ENCODE measurements at regions not wholly inside any gene's neighbourhood (a gene's known extent, or its start where the extent isn't known, plus 50 kb on each side); places are given as distances from the start of the nearest gene placed in this dataset.

DNA sequence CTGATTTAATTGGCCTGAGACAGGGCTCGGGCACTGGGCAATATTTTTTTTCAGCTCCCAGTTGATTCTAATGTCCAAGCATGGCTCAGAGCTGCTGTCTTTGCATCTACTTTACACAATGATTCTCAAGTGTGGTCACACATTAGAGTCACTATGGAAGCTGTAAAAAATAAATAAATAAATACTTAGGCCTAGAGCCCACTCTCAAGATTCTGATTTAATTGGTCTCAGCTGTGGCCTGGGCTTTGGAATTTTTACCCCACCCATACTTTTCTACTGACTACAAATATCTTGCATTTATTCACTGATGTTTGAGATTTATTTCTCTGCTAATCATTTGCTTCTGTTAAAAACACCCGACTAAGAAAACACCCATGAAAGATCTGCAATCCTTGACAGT is 145.7 kb upstream of the SRD5A2 start:
- no peaks in the 10 kb centered on the region for H3K36me3 ChIP-seq
- intact Hi-C loops (cut with DNase I) = no loop called here
- no peaks in the 10 kb centered on the region for H3K4me1 ChIP-seq
- TF ChIP-seq, protein P1, sequence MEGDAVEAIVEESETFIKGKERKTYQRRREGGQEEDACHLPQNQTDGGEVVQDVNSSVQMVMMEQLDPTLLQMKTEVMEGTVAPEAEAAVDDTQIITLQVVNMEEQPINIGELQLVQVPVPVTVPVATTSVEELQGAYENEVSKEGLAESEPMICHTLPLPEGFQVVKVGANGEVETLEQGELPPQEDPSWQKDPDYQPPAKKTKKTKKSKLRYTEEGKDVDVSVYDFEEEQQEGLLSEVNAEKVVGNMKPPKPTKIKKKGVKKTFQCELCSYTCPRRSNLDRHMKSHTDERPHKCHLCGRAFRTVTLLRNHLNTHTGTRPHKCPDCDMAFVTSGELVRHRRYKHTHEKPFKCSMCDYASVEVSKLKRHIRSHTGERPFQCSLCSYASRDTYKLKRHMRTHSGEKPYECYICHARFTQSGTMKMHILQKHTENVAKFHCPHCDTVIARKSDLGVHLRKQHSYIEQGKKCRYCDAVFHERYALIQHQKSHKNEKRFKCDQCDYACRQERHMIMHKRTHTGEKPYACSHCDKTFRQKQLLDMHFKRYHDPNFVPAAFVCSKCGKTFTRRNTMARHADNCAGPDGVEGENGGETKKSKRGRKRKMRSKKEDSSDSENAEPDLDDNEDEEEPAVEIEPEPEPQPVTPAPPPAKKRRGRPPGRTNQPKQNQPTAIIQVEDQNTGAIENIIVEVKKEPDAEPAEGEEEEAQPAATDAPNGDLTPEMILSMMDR (IDR thresholded peaks at IDR 0.05) = no peak
- TF ChIP-seq POLR2AphosphoS5 (IDR thresholded peaks at IDR 0.05) (no peak), POLR2A (IDR thresholded peaks at IDR 0.05) (no peak), EP300 (IDR thresholded peaks at IDR 0.05) (no peak)
- no peak overlapping the region for H3K4me3 ChIP-seq
- no peaks in the 10 kb centered on the region for H3K9me3 ChIP-seq
- no peak for DNase-seq
- no peak overlapping the region for H3K27ac ChIP-seq
- H3K27me3 ChIP-seq = no peaks in the 10 kb centered on the region
- 87 to 92% methylated on average over 2 of the region's 2 CpGs for WGBS, 2 donors

DNA sequence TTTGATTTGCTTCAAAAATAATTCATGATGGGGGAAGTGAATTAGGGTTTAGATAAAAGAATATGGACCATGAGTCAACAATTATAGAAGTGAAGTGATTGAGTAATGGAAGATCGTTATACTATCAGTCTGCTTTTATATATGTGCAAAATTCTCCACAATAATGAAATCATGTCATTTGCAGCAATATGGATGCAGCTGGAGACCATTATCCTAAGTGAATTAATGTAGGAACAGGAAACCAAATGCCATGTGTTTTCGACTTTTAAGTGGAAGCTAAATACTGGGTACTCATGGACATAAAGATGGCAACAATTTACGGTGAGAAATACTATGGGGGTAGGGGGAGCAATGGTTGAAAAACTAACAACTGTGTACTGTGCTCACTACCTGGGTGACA is 144.7 kb upstream of the SRD5A2 start:
- WGBS, 2 donors = 87 to 88% methylated on average over 3 of the region's 3 CpGs
- TF ChIP-seq EP300 (IDR thresholded peaks at IDR 0.05) (no peak), POLR2AphosphoS5 (IDR thresholded peaks at IDR 0.05) (no peak), POLR2A (IDR thresholded peaks at IDR 0.05) (no peak)
- TF ChIP-seq, protein P1 (IDR thresholded peaks at IDR 0.05) = no peak
- H3K4me1 ChIP-seq = no peaks in the 10 kb centered on the region
- no peak overlapping the region for H3K27ac ChIP-seq
- intact Hi-C loops (cut with DNase I) = no loop called here
- DNase-seq = no peak
- H3K27me3 ChIP-seq = no peaks in the 10 kb centered on the region
- H3K36me3 ChIP-seq = no peaks in the 10 kb centered on the region
- H3K9me3 ChIP-seq = no peaks in the 10 kb centered on the region
- no peak overlapping the region for H3K4me3 ChIP-seq

DNA sequence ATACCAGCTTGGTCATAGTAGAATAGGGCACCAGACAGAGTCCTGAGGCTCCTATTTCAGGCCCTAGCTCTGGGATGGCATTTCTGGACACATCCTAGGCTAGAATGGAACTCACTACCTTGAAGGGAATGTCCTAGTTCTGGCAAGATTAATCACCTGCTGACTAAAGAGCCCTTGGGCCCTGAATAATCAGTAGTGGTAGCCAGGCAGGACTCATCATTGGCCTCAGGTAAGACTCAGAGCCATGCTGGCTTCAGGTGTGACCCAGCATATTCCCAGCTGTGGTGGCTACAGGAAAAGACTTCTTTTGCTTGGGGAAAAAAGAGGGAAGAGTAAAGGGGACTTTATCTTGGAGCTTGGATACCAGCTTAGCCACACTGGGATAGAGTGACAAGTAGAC is 131.0 kb upstream of the SRD5A2 start:
- no peaks in the 10 kb centered on the region for H3K27me3 ChIP-seq
- H3K27ac ChIP-seq = no peak overlapping the region
- H3K4me1 ChIP-seq = no peaks in the 10 kb centered on the region
- intact Hi-C loops (cut with DNase I) = no loop called here
- H3K4me3 ChIP-seq = no peak overlapping the region
- DNase-seq = no peak
- H3K9me3 ChIP-seq = no peaks in the 10 kb centered on the region
- H3K36me3 ChIP-seq = no peaks in the 10 kb centered on the region
- no peak for TF ChIP-seq EP300 (IDR thresholded peaks at IDR 0.05)
- TF ChIP-seq, protein P1 (IDR thresholded peaks at IDR 0.05) = no peak
- TF ChIP-seq POLR2A (IDR thresholded peaks at IDR 0.05) = no peak
- TF ChIP-seq POLR2AphosphoS5 (IDR thresholded peaks at IDR 0.05) = no peak

DNA sequence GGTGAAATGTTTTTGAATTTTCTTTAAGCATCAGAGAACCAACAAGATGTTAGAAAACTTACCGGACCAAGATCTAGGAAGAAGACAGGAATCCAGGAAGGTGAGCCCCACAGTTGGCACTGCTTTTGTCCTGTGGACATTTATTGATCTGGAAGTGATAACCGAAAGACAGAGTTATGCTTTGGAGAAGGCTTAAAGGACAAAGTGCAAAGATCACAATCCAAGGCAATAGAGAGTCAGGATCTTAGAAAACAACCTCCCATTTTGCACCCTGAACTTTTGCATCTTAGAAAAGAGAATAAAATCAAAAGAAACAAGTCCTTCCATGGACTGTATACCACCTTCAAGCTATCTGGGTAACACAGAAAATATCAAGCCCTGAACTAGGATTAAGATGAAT is 129.4 kb upstream of the SRD5A2 start:
- H3K4me3 ChIP-seq = no peak overlapping the region
- TF ChIP-seq POLR2AphosphoS5 (IDR thresholded peaks at IDR 0.05) (no peak), EP300 (IDR thresholded peaks at IDR 0.05) (no peak), POLR2A (IDR thresholded peaks at IDR 0.05) (no peak)
- TF ChIP-seq, protein P1 (IDR thresholded peaks at IDR 0.05) = no peak
- H3K36me3 ChIP-seq = no peaks in the 10 kb centered on the region
- H3K9me3 ChIP-seq = no peaks in the 10 kb centered on the region
- 55 to 92% methylated on average over 2 of the region's 2 CpGs for WGBS, 2 donors
- H3K4me1 ChIP-seq = no peaks in the 10 kb centered on the region
- H3K27me3 ChIP-seq = no peaks in the 10 kb centered on the region
- no peak for DNase-seq
- no peak overlapping the region for H3K27ac ChIP-seq
- intact Hi-C loops (cut with DNase I) = no loop called here

DNA sequence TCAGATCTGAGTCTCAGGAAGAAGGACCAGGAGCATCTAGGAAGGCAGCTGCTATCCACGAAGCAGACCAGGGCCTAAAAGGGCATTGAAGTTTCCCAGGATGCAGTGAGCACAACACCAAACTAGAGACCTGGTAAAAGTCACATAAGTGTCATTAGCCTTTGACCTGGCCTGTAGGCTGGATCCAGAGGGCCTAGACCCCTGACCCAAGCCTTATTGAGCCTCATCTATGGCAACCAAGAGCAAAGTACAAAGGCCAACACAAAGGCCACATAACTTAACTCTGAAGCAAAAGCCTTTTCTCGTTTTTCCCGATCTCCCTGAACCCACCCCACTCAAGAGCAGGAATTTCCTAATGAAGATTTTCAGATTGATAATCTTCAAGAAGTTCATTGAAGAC is 127.3 kb upstream of the SRD5A2 start:
- H3K27ac ChIP-seq = no peak overlapping the region
- no peaks in the 10 kb centered on the region for H3K9me3 ChIP-seq
- TF ChIP-seq EP300 (IDR thresholded peaks at IDR 0.05) (no peak), POLR2AphosphoS5 (IDR thresholded peaks at IDR 0.05) (no peak), POLR2A (IDR thresholded peaks at IDR 0.05) (no peak)
- TF ChIP-seq, protein P1 (IDR thresholded peaks at IDR 0.05) = no peak
- no peaks in the 10 kb centered on the region for H3K27me3 ChIP-seq
- no peaks in the 10 kb centered on the region for H3K36me3 ChIP-seq
- H3K4me1 ChIP-seq = no peaks in the 10 kb centered on the region
- intact Hi-C loops (cut with DNase I) = no loop called here
- no peak for DNase-seq
- H3K4me3 ChIP-seq = no peak overlapping the region
- whole genome bisulfite sequencing, 2 donors = 74 to 80% methylated on average over 3 of the region's 3 CpGs
